Body of pancreas (tissue), 4 donors: ENCODE measurements at regions not wholly inside any gene's neighbourhood (a gene's known extent, or its start where the extent isn't known, plus 50 kb on each side); places are given as distances from the start of the nearest gene placed in this dataset.

Source experiments
- POLR2A ChIP-seq, 3 donors: fragments of 450-650 bp; IDR thresholded peaks; one replicate each; pipeline ENCODE4 v1.6.1; 2016; ENCODE audit warnings: antibody characterized with exemption in 3 of 3, mild to moderate bottlenecking in 2 of 3
- TF ChIP-seq, protein P1 (sequence below), 7 experiments: fragments of 450-650 bp in 4 of 7; fragments of 200-600 bp in 3 of 7; sonication (generic) in 3 of 7; IDR thresholded peaks; one replicate each; pipeline ENCODE4 v1.5.1; 2016 to 2019; ENCODE audit warnings: antibody characterized with exemption in 7 of 7

DNA sequence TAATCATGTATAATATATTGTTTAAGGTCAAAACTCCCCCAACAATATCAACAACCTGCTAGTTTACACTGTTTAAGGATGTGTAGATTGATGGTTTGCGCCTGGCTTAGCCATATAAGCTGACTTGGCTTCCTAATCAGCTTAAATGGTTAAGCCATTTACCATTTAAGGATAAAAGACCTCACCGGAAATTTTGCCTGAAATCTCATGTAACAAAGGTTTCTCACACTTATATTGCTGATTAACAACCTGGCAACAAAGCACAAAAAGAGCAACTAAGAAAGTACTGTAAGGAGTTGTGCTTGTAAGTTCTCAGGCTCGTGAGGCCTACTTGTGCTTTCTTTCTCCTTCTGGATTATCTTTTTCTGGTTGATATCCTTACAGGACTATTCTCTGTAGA lies 485.2 kb downstream of the GABRG1 start:
- TF ChIP-seq, protein P1, sequence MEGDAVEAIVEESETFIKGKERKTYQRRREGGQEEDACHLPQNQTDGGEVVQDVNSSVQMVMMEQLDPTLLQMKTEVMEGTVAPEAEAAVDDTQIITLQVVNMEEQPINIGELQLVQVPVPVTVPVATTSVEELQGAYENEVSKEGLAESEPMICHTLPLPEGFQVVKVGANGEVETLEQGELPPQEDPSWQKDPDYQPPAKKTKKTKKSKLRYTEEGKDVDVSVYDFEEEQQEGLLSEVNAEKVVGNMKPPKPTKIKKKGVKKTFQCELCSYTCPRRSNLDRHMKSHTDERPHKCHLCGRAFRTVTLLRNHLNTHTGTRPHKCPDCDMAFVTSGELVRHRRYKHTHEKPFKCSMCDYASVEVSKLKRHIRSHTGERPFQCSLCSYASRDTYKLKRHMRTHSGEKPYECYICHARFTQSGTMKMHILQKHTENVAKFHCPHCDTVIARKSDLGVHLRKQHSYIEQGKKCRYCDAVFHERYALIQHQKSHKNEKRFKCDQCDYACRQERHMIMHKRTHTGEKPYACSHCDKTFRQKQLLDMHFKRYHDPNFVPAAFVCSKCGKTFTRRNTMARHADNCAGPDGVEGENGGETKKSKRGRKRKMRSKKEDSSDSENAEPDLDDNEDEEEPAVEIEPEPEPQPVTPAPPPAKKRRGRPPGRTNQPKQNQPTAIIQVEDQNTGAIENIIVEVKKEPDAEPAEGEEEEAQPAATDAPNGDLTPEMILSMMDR (IDR thresholded peaks at IDR 0.05): no peak
- no peak for TF ChIP-seq POLR2A (IDR thresholded peaks at IDR 0.05)
